GM21515 (cell line): ENCODE measurements at regions not wholly inside any gene's neighbourhood (a gene's known extent, or its start where the extent isn't known, plus 50 kb on each side); places are given as distances from the start of the nearest gene placed in this dataset.
A peak's percentile ranks its signal among the peaks of the same experiment; 100 is the strongest.

Source experiments
- ATAC-seq: cut with Tn5 transposase; IDR thresholded peaks from one replicate; pipeline ENCODE4 v1.9.1; 2021; ENCODE audit not compliant: unreplicated experiment

DNA sequence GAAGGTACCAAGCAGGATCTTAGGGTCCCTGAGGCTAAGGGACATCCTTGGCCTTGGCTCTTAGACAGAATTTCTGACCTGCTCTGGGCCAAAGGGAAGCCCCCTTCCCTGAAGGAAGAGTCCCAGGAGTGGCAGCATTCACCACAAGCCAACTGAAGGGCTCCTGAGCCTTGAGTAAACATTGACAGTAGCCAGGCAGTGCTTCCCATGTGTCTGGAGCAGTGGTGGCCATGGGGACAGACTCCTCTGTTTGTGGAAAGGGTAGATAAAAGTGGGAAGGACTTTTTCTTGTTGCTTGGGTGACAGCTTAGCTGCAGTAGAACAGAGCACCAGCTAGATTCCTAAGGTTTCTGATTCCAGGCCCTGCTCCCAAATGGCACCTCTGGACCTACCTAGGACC, 61.4 kb upstream of the VLDLR start:
- no peak for ATAC-seq

DNA sequence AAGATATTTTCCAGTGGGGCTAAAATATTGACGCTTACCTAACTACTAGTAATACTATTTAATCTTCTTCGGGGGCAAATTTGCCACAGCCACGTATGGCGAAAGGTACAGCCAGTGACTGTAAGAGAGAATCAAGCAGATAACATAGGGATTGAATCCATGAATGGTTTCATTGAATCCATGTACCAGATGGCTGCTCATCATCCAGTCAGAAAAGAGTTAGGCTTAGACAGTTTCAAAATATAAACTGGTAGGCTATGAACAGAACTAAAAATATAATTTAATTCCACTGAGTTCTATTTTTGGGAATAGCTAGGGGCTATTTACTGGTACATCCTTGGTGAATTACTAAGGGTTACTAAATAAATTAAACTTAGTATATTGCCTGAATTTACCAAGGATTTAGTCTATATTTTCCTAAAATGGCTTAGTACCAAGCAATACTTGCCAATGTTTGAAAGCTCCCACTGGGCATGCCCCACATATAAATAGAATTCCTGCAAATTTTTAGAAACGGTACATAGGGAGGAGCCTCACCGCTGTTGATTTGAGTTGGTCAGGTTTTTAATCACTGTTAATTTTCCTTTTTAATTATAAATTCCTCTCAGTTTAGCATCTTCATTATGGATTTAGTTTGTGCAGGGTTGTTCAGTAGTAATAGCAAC, 55.8 kb upstream of the VLDLR start:
- ATAC-seq, result no peak

- no peak for ATAC-seq
Observed at GRCh38 chr9:2567922-2568321, 53.7 kb upstream of the VLDLR start.

GRCh38 chr9:2568689-2569088, 52.9 kb upstream of the VLDLR start:
- ATAC-seq, result no peak

- ATAC-seq, result peak; percentile 84
Observed at GRCh38 chr9:2570615-2571479, 50.7 kb upstream of the VLDLR start.
